Vagina (tissue), 2 donors: ENCODE measurements at regions not wholly inside any gene's neighbourhood (a gene's known extent, or its start where the extent isn't known, plus 50 kb on each side); places are given as distances from the start of the nearest gene placed in this dataset.

Source experiments
- POLR2A ChIP-seq, 2 donors: fragments of 450-650 bp; IDR thresholded peaks; one replicate each; pipeline ENCODE4 v1.6.1; 2017; ENCODE audit warnings: antibody characterized with exemption in 2 of 2, mild to moderate bottlenecking in 2 of 2, moderate library complexity in 2 of 2
- POLR2AphosphoS5 ChIP-seq, 2 donors: sonication (generic); formaldehyde crosslinking; IDR thresholded peaks; one replicate each; pipeline ENCODE4 v1.9.0; 2017; ENCODE audit warnings: antibody characterized with exemption in 2 of 2, mild to moderate bottlenecking in 2 of 2, low read depth in 1 of 2; ENCODE audit not compliant: insufficient read depth in 1 of 2
- TF ChIP-seq, protein P1 (sequence below), 3 experiments: fragments of 450-650 bp in 2 of 3; fragments of 200-600 bp in 1 of 3; sonication (generic) in 1 of 3; IDR thresholded peaks; one replicate each; pipeline ENCODE4 v1.5.1; 2017 to 2019; ENCODE audit warnings: antibody characterized with exemption in 3 of 3, mild to moderate bottlenecking in 2 of 3, moderate library complexity in 2 of 3

- TF ChIP-seq, protein P1, sequence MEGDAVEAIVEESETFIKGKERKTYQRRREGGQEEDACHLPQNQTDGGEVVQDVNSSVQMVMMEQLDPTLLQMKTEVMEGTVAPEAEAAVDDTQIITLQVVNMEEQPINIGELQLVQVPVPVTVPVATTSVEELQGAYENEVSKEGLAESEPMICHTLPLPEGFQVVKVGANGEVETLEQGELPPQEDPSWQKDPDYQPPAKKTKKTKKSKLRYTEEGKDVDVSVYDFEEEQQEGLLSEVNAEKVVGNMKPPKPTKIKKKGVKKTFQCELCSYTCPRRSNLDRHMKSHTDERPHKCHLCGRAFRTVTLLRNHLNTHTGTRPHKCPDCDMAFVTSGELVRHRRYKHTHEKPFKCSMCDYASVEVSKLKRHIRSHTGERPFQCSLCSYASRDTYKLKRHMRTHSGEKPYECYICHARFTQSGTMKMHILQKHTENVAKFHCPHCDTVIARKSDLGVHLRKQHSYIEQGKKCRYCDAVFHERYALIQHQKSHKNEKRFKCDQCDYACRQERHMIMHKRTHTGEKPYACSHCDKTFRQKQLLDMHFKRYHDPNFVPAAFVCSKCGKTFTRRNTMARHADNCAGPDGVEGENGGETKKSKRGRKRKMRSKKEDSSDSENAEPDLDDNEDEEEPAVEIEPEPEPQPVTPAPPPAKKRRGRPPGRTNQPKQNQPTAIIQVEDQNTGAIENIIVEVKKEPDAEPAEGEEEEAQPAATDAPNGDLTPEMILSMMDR (IDR thresholded peaks at IDR 0.05) = no peak
- no peak for TF ChIP-seq POLR2AphosphoS5 (IDR thresholded peaks at IDR 0.05; ENCODE audit: insufficient read depth in 1 of 2, low read depth in 1 of 2)
- TF ChIP-seq POLR2A (IDR thresholded peaks at IDR 0.05) = no peak
Measured at GRCh38 chr2:49296107-49296867, 142.0 kb upstream of the FSHR start.
